Stimulated activated CD4-positive, alpha-beta T cell treated with anti-CD3 and anti-CD28 coated beads, TNF-alpha, amount 100 ng/mL, for 24 hours (primary cell): ENCODE measurements at regions not wholly inside any gene's neighbourhood (a gene's known extent, or its start where the extent isn't known, plus 50 kb on each side); places are given as distances from the start of the nearest gene placed in this dataset.
"Not testable (repeated sequence)": the region's sequence is repeated elsewhere in the genome, so short reads cannot be mapped to it uniquely, and the experiment has no call there.

Experiments used
- DNase-seq, 3 experiments: peaks; one replicate each; pipeline ENCODE4 v3.0.0-alpha.2; 2020; ENCODE audit warnings: low read depth in 3 of 3

GRCh38 chr9:81363916-81364480, 325.3 kb downstream of the TLE1 start:
- DNase-seq = no peak

GRCh38 chr9:81361296-81361695, 328.1 kb downstream of the TLE1 start:
- no peak for DNase-seq

- no peak for DNase-seq
Observed at GRCh38 chr9:81351166-81351565, 338.2 kb downstream of the TLE1 start.

- DNase-seq = no peak
Observed at GRCh38 chr9:81344366-81344765, 345.0 kb downstream of the TLE1 start.

- DNase-seq = no peak
Observed at GRCh38 chr9:81335879-81336421, 353.4 kb downstream of the TLE1 start.

- DNase-seq = no peak
Observed at GRCh38 chr9:81321551-81321950, 367.8 kb downstream of the TLE1 start.

- no peak for DNase-seq
Observed at GRCh38 chr9:81320909-81321482, 368.4 kb downstream of the TLE1 start.

GRCh38 chr9:81318571-81318970, 370.8 kb downstream of the TLE1 start:
- DNase-seq = no peak

GRCh38 chr9:81317939-81318338, 371.4 kb downstream of the TLE1 start:
- no peak for DNase-seq

- no peak for DNase-seq
Observed at GRCh38 chr9:81317223-81317622, 372.1 kb downstream of the TLE1 start.

- DNase-seq = no peak
Observed at GRCh38 chr9:81314490-81314889, 374.9 kb downstream of the TLE1 start.

- no peak for DNase-seq
Observed at GRCh38 chr9:81313877-81314276, 375.5 kb downstream of the TLE1 start.

GRCh38 chr9:81312346-81312745, 377.0 kb downstream of the TLE1 start:
- no peak for DNase-seq

- no peak for DNase-seq
Observed at GRCh38 chr9:81308404-81308803, 380.9 kb downstream of the TLE1 start.

GRCh38 chr9:81307791-81308190, 381.6 kb downstream of the TLE1 start:
- not testable (repeated sequence) for DNase-seq

- DNase-seq = no peak
Observed at GRCh38 chr9:81305561-81306182, 383.7 kb downstream of the TLE1 start.

- no peak for DNase-seq
Observed at GRCh38 chr9:81303658-81304057, 385.7 kb downstream of the TLE1 start.

- DNase-seq = no peak
Observed at GRCh38 chr9:81293651-81294050, 395.7 kb downstream of the TLE1 start.

- no peak for DNase-seq
Observed at GRCh38 chr9:81292056-81292805, 397.1 kb downstream of the TLE1 start.

- DNase-seq = no peak
Observed at GRCh38 chr9:81289622-81290021, 399.7 kb downstream of the TLE1 start.

GRCh38 chr9:81268048-81268447, 421.3 kb downstream of the TLE1 start:
- no peak for DNase-seq

GRCh38 chr9:81266674-81267073, 422.7 kb downstream of the TLE1 start:
- no peak for DNase-seq

- DNase-seq = no peak
Observed at GRCh38 chr9:81266086-81266485, 423.3 kb downstream of the TLE1 start.
